Peyer's patch (tissue), 4 donors: ENCODE measurements at regions not wholly inside any gene's neighbourhood (a gene's known extent, or its start where the extent isn't known, plus 50 kb on each side); places are given as distances from the start of the nearest gene placed in this dataset.

Source experiments
- DNase-seq, 3 donors: peaks; one replicate each; pipeline ENCODE4 v3.0.0-alpha.2; 2017 to 2019
- H3K27ac ChIP-seq, 4 donors: fragments of 200-600 bp; sonication (generic); one replicate each; pipeline ENCODE4 v1.5.1; 2016 to 2019
- H3K27me3 ChIP-seq, 2 donors: fragments of 200-600 bp; sonication (generic); one replicate each; pipeline ENCODE4 v1.5.1; 2019
- H3K36me3 ChIP-seq, 3 donors: fragments of 200-600 bp; sonication (generic); one replicate each; pipeline ENCODE4 v1.5.1; 2016 to 2019
- H3K4me1 ChIP-seq, 4 donors: fragments of 200-600 bp; sonication (generic); one replicate each; pipeline ENCODE4 v1.5.1; 2016 to 2019
- H3K4me3 ChIP-seq, 4 donors: fragments of 200-600 bp; sonication (generic); 1 replicate in 3 of 4; 2 replicates in 1 of 4; pipeline ENCODE4 v1.5.1; 2016 to 2019; ENCODE audit warnings: mild to moderate bottlenecking in 1 of 4
- H3K9me3 ChIP-seq, 4 donors: fragments of 200-600 bp; sonication (generic); one replicate each; pipeline ENCODE4 v1.5.1; 2016 to 2019; ENCODE audit warnings: mild to moderate bottlenecking in 1 of 4
- POLR2A ChIP-seq, 2 donors: fragments of 450-650 bp; IDR thresholded peaks; one replicate each; pipeline ENCODE4 v1.5.1; 2017; ENCODE audit warnings: antibody characterized with exemption in 2 of 2, mild to moderate bottlenecking in 2 of 2, moderate library complexity in 2 of 2
- TF ChIP-seq, protein P1 (sequence below), 6 experiments: fragments of 450-650 bp in 4 of 6; fragments of 200-600 bp in 2 of 6; sonication (generic) in 1 of 6; IDR thresholded peaks; one replicate each; pipeline ENCODE4 v1.5.1; 2017 to 2019; ENCODE audit warnings: antibody characterized with exemption in 6 of 6, mild to moderate bottlenecking in 3 of 6, moderate library complexity in 1 of 6

GRCh38 chr9:89817151-89817950 is 212.5 kb downstream of the GADD45G start:
- no peaks in the 10 kb centered on the region for H3K9me3 ChIP-seq
- no peaks in the 10 kb centered on the region for H3K27me3 ChIP-seq
- no peak for DNase-seq
- no peak overlapping the region for H3K4me3 ChIP-seq
- TF ChIP-seq POLR2A (IDR thresholded peaks at IDR 0.05), result no peak
- TF ChIP-seq, protein P1, sequence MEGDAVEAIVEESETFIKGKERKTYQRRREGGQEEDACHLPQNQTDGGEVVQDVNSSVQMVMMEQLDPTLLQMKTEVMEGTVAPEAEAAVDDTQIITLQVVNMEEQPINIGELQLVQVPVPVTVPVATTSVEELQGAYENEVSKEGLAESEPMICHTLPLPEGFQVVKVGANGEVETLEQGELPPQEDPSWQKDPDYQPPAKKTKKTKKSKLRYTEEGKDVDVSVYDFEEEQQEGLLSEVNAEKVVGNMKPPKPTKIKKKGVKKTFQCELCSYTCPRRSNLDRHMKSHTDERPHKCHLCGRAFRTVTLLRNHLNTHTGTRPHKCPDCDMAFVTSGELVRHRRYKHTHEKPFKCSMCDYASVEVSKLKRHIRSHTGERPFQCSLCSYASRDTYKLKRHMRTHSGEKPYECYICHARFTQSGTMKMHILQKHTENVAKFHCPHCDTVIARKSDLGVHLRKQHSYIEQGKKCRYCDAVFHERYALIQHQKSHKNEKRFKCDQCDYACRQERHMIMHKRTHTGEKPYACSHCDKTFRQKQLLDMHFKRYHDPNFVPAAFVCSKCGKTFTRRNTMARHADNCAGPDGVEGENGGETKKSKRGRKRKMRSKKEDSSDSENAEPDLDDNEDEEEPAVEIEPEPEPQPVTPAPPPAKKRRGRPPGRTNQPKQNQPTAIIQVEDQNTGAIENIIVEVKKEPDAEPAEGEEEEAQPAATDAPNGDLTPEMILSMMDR (IDR thresholded peaks at IDR 0.05), result no peak
- H3K4me1 ChIP-seq, result peaks cover 0 to 4% (median 0%) of the 10 kb centered on the region in 4 donors
- H3K27ac ChIP-seq, result no peak overlapping the region
- no peaks in the 10 kb centered on the region for H3K36me3 ChIP-seq

GRCh38 chr9:89820337-89820736 is 215.5 kb downstream of the GADD45G start:
- H3K36me3 ChIP-seq, result no peaks in the 10 kb centered on the region
- no peak for DNase-seq
- no peak overlapping the region for H3K27ac ChIP-seq
- H3K9me3 ChIP-seq, result no peaks in the 10 kb centered on the region
- H3K27me3 ChIP-seq, result no peaks in the 10 kb centered on the region
- H3K4me3 ChIP-seq, result no peak overlapping the region
- H3K4me1 ChIP-seq, result peaks cover 0 to 4% (median 0%) of the 10 kb centered on the region in 4 donors
- TF ChIP-seq, protein P1 (IDR thresholded peaks at IDR 0.05), result no peak
- no peak for TF ChIP-seq POLR2A (IDR thresholded peaks at IDR 0.05)

GRCh38 chr9:89821081-89821480 is 216.3 kb downstream of the GADD45G start:
- H3K4me3 ChIP-seq, result no peak overlapping the region
- H3K9me3 ChIP-seq, result no peaks in the 10 kb centered on the region
- H3K27ac ChIP-seq, result no peak overlapping the region
- TF ChIP-seq, protein P1 (IDR thresholded peaks at IDR 0.05), result no peak
- TF ChIP-seq POLR2A (IDR thresholded peaks at IDR 0.05), result no peak
- no peaks in the 10 kb centered on the region for H3K36me3 ChIP-seq
- no peaks in the 10 kb centered on the region for H3K27me3 ChIP-seq
- DNase-seq, result no peak
- peaks cover 0 to 3% (median 0%) of the 10 kb centered on the region in 4 donors for H3K4me1 ChIP-seq

DNA sequence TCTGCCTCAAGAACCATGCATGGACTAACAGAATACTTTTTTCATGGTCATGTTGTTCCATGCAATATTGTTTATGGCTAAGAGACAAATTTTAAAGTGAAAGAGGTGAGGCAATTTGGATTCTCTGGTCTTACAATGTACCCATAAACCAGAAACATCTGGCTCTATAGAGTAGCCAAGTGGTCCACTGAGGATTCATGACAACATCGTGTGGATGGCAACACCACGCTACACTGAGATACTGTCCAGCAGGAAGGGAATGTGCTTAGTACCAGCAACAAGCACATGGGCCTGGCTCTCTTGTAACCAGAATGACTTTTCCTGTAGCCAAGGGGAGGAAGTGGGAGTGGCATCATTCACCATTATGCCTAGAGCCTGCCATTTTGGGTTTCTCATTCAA is 218.2 kb downstream of the GADD45G start:
- Histone ChIP-seq H3K27ac (no peak overlapping the region), H3K27me3 (no peaks in the 10 kb centered on the region), H3K4me3 (no peak overlapping the region), H3K9me3 (no peaks in the 10 kb centered on the region), H3K36me3 (no peaks in the 10 kb centered on the region), H3K4me1 (peaks cover 0 to 1% (median 0%) of the 10 kb centered on the region in 4 donors)
- TF ChIP-seq, protein P1 (IDR thresholded peaks at IDR 0.05), result no peak
- no peak for DNase-seq

DNA sequence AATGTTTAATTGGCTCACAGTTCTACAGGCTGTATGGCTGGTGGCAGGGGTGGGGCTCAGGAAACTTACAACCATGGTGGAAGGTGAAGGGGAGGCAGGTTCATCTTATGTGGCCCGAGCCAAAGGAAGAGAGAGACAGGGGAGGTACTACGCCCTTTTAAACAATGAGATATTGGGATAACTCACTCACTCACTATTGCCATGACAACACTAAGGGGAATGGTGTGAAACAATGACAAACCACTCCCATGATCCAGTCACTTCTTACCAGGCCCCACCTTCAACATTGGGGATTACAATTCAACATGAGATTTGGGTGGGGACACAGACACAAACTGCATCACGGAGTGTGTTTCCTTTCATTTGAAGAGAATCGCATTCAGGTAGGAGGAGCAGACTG is 220.9 kb downstream of the GADD45G start:
- Histone ChIP-seq H3K4me1 (peaks cover 0 to 6% (median 0%) of the 10 kb centered on the region in 4 donors), H3K36me3 (no peaks in the 10 kb centered on the region), H3K27me3 (no peaks in the 10 kb centered on the region), H3K9me3 (no peaks in the 10 kb centered on the region), H3K27ac (no peak overlapping the region), H3K4me3 (no peak overlapping the region)
- TF ChIP-seq, protein P1 (IDR thresholded peaks at IDR 0.05), result no peak
- no peak for TF ChIP-seq POLR2A (IDR thresholded peaks at IDR 0.05)
- no peak for DNase-seq
